ENCODE measurements at regions not wholly inside any gene's neighbourhood (a gene's known extent, or its start where the extent isn't known, plus 50 kb on each side); places are given as distances from the start of the nearest gene placed in this dataset.
"Not testable (repeated sequence)": the region's sequence is repeated elsewhere in the genome, so short reads cannot be mapped to it uniquely, and the experiment has no call there.

DNA sequence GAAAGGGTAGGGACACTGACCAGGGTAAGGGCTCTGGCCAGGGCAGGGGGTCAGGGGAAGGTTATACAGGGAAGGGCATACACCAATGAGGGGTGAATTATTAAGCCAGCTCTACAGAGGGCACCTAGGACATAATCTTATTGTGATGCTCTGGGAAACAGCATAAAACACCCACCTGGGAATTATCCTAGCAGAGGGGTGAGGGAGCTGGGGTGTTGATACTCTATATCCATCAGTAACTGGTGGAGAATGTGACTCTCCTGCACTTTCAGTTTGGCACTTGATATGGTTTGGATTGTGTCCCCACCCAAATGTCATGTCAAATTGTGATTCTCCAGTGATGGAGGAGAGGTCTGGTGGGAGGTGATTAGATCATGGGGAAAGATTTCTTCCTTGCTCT lies 291.2 kb downstream of the ASMT start:
- no peak for DNase-seq

DNA sequence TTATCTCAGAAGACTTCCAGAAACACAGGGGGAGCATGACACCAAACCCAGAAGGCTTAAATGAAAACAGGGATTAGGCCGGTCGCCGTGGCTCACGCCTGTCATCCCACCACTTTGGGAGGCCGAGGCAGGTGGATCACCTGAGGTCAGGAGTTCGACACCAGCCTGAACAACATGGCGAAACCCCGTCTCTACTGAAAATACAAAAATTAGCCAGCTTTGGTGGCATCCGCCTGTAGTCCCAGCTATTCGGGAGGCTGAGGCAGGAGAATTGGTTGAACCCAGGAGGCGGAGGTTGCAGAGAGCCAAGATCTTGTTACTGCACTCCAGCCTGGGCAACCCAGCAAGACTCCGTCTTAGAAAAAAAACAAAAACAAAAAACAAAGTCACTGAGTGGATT lies 294.1 kb downstream of the ASMT start:
- DNase-seq = not testable (repeated sequence)

DNA sequence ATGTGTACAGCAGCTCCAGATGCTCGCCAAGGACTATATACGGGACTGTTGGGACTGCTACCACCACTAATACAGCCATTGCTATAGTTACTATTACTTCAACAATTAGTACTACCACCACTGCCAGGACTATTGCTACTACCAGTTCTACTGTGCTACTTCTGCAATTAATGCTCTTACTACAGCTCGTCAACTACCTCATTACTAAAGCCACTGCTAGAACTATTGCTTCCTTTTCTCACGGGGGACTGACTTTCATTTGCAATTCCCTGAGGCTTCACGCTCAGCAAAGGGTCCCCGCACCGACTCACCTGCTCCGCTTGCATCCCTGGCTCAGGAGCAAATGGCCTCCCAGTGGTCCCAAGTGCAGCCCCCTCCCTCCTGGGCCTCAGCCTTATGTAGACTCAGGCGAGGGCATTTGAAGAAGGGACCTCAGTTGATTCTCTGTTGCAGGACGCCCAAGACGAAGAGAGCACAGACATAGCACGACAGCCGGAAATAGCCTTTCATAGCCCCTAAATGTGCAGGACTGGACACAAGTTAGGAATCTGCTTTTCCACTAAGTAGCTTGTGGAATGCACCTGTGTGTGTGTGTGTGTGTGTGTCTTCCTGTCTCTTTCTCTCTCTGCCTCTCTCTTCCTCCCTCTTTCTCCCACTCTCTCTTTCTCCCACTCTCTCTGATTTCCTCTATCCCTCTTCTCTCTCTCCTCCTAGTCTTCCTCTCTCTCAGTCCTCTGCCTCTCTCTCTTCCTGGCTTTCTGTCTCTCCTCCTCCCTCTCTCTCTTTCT lies 294.8 kb downstream of the ASMT start:
- peak; percentile 49 for DNase-seq

DNA sequence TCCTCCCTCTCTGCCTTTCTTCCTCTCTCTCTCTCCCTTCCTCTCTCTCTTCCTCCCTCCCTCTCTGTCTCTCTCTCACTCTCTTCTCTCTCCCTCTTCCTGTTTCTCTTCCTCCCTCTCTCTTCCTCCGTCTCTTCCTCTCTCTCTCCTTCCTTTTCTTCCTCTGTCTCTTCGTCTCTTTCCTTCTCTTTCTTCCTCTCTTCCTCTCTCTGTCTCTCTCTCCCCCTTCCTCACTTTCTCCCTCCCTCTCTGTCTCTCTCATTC lies 295.3 kb downstream of the ASMT start:
- no peak for DNase-seq

DNA sequence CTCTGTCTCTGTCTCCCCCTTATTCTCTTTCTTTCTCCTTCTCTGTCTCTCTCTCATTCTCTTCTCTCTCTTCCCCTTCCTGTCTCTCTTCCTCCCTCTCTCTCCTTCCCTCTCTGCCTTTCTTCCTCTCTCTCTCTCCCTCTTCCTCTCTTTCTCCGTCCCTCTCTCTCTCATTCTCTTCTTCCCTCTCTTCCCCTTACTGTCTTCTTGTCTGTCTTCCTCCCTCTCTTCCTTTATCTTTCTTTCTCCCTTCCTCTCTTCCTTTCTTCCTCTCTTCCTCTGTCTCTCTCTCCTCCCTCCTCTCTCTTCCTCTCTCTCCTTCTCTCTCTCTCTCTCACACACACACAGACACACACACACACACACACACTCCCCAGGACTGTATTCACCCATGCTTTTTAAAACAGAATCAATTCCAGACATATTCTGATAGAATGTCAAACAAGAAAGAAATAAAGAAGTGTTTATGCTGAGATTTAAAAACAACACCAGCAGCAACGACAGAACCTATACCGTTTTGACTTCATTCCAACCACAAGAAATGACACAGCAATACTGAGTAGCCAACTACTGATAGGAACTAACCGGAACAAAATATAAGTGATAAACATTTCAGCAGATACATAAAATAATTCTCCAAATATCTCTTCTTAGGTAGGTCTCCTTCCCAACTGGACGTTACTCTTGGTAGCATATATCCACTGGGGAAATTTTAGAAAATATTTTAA lies 296.7 kb downstream of the ASMT start:
- DNase-seq = no peak

DNA sequence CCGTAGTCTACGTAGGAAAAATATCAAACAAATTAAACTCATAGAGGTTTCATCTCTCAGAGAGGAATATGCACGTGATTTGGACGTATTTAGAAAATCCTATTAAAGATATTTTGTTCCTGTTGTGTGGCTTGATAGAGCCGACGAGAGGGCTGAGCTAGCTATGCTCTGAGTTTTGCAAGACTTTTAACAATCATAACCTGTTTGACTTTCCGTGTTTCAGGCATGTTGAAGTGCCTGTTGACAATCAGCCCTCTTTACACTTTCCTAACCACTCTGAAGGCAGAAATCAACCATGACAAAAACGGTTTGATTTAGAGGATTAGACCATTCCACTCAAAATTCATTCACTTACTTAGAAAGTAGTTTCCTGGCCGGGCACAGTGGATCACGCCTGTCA lies 297.3 kb downstream of the ASMT start:
- DNase-seq = no peak

DNA sequence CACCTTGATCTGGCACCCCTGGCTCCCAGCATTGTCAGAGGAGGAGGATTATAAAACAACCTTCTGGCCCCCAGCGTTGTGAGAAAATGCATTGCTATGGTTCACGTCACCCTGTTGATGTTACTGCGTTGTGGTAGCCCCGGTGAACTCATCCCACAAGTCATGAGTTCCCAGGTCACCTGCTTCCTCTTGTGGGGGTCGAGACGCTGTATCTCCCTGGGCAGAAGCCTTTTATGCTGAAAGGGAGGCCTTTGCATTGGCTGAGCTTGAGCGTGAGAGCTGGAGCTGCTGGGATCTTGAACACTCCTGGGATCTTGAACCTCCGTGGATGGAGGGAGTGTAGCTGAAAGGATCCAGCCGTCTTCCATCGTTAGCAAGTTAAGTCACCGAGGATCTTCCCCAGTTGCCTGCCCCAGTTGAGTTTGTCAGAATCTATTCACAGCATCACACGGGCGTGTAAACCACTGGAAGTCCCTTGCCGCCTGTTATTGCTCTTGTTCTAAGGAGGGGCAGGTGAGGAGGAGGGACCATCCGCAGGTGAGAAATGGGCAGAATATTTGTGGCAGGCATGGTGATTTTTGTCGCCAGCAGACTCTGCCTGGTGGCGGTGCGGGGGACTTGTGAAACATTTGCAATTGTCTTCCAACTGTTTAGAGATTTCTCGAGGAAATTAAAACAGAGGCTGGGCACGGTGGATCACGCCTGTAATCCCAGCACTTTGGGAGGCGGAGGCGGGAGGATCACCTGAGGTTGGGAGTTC lies 299.9 kb downstream of the ASMT start:
- no peak for DNase-seq

DNA sequence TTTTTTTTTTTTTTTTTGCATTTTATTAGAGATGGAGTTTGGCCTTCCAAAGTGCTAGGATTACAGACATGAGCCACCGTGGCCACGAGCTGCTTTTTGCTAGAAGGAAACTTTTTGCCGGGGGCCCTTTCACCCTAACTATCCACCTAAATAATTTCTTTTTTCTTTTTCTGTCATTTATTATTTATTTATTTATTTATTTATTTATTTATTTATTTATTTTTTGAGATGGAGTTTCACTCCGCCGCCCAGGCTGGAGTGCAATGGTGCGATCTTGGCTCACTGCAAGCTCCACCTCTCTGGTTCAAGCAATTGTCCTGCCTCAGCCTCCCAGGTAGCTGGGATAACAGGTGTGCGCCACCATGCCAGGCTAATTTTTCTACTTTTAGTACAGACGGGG lies 303.9 kb downstream of the ASMT start:
- no peak for DNase-seq

DNA sequence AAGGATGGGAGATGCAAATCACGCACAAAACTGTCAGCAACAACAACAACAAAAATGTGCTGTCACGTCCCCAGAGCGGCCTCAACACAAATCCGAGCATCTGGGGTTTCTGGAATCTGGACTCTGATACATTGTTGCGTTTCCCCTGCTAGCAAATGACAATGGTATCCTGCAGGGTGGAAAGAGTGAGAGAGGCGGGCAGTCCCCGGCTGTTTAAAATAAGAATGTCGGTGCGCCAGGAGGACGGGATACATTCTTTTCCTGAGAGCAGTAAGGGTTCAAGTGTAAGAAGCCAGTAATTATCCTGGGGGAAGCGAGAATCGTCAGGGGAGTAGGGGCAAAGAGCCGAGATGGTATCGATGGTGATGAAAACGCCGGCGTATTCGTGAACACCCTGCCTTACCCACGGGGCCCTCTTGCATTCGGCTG lies 310.2 kb downstream of the ASMT start:
- DNase-seq = no peak

DNA sequence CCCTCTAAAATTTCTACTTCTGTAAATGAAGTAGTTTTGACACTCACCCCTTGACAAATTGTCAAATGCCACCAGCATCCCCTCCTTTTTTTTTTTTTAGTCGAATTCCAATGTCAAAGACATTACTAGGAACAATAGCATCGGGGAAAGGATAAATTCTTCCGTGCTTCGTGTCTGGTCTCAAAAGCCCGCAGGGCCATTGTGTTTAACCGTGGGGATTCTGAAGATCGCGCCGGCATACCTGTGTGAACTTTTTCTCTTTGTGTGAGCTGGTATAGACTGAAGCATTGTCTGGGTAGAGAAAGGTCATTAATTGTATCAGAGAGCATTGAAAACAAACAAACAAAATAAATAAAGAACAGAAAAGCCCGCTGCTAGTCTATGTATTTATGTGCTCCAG lies 313.9 kb downstream of the ASMT start:
- no peak for DNase-seq

DNA sequence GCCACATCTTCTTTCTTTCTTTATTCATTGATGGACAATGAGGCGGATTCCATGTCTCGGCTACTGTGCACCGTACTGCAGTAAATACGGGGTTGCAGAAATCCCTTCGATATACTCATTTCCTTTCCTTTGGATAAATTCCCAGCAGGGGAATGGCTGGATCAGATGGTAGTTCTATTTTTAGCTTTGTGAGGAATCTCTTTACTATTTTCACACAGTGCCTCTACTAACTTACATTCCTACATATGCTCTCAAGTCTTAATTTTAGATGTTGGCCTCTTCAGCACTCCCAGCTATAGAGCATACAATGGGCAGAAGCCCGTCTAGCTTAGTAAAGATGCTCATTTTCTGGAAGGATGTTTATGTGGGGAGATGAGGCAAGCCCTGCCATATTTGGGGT lies 317.4 kb downstream of the ASMT start:
- DNase-seq = no peak

DNA sequence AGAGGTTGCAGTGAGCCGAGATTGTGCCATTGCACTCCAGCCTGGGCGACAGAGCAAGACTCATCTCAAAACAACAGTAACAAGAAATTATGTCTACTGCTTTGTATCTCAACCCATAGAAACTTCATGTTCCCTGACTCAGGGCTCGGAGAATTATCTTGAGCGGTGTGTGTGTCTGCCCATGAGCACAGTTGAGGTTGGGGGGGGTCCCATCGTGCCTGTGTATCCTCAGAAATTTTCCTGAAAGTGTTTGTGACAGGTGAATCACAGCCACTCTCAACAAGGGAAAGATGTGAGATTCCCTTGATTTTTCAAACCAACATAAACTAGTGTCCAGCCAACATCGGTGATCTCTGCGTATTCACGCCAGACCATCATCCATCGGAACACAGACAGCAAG lies 319.1 kb downstream of the ASMT start:
- DNase-seq = no peak

DNA sequence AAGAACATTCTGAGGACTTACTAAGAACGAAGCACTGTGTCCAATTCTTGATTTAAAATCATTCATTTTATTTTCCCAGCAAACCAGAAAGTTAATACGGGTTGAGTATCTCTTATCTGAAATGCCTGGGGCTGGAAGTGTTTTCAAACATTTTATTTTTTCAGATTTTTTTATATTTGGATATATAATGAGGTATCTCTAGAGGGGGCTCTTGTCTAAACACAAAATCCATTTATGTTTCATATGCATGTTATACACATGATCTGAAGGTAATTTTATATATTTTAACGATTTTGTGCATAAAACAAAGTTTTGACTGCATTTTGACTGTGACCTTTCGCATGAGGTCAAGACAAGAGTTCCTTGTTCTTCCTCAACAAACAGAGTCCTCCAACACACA lies 320.9 kb downstream of the ASMT start:
- no peak for DNase-seq

DNA sequence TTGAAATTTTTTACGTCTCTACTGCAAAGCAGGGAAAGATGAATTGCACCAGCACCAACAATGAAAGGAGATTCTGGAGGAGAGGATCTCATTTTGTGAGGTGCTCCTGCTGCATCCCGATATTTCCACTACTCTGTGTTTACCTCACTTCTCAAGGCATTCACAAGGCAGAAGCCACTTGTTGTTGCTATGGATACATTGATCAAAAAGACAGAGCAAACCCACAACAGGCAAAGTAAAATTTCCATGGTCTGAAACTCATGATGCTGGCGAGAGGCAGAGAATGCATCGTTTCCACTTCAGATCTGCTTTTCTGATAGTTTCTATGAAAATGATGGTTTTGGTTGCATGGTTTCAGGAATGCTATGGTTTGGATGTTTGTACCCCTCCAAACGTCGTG lies 323.3 kb downstream of the ASMT start:
- DNase-seq = no peak

DNA sequence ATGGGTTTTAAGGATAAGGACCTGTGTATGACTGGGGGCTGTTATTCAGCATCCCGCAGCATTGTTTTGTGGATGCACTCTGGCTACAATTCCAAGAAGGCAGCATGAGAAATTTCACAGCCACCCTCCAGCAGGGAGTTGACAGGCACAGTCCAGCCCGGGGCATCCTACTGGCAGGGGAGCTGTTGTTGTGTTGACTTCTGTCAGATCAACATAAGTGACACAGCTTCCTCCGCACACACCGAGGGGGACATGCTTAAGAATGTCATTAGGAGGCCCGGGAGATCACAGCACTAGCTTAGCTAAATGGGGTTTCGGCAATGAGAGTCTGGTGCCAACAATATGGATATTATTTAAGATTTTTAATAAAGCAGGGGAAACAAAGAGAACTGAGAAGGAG lies 326.5 kb downstream of the ASMT start:
- DNase-seq = no peak

DNA sequence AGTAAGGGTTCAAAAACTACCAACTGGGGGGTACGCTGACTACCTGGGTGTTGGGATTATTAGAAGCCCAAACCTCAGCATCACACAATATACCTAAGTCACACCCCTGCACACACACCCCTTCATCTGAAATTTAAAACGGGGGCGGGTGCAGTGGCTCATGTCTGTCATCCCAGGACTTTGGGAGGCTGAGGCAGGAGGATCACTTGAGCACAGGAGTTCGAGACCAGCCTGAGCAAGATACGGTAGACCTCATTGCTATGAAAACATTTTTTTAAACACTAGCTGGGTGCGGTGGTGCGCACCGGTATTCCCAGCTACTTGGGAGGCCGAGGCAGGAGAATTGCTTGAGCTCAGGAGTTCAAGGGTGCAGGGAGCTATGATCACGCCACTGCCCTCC lies 331.0 kb downstream of the ASMT start:
- no peak for DNase-seq

DNA sequence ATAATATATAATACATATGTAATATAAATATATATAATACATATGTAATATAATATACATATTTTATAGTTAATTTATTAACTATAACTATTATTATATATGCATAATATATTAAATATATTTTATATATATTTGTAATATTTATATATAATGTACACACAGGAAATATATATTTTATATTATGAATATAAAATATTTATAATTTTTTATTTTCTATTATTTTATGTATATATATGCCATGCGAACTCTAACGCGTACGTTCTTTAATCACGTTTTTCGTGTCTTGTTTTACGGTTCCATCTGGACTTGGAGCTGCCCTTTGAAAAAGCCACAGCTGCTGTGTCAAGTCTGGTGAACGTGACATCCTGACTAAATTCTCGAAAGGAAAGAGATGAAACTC lies 332.1 kb downstream of the ASMT start:
- DNase-seq = no peak
